Inferior parietal cortex (tissue), 1 donor: ENCODE measurements at regions not wholly inside any gene's neighbourhood (a gene's known extent, or its start where the extent isn't known, plus 50 kb on each side); places are given as distances from the start of the nearest gene placed in this dataset.
A peak's percentile ranks its signal among the peaks of the same experiment; 100 is the strongest.
"Not testable (repeated sequence)": the region's sequence is repeated elsewhere in the genome, so short reads cannot be mapped to it uniquely, and the experiment has no call there.

ENCODE experiments used
- DNase-seq: peaks from one replicate; pipeline ENCODE4 v3.0.0-alpha.2; 2016; ENCODE audit errors: extremely low spot score

- no peak for DNase-seq
Measured at GRCh38 chr5:53411388-53411787, 69.0 kb upstream of the FST start.

DNA sequence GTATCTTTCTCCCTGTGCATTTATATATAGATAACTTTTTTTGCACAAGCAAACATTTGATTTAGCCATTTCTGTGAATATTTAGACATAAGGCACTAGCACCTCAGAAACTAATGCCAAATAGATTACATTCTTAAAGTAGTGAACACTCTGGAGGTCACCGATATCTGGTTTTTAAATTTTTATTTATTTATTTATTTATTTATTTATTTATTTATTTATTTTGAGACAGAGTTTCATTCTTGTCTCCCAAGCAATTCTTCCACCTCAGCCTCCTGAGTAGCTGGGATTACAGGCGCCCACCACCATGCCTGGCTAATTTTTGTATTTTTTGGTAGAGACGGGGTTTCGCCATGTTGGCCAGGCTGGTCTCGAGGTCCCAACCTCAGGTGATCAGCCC lies 67.9 kb upstream of the FST start:
- DNase-seq = not testable (repeated sequence)

- no peak for DNase-seq
Measured at GRCh38 chr5:53416144-53416738, 64.2 kb upstream of the FST start.

DNA sequence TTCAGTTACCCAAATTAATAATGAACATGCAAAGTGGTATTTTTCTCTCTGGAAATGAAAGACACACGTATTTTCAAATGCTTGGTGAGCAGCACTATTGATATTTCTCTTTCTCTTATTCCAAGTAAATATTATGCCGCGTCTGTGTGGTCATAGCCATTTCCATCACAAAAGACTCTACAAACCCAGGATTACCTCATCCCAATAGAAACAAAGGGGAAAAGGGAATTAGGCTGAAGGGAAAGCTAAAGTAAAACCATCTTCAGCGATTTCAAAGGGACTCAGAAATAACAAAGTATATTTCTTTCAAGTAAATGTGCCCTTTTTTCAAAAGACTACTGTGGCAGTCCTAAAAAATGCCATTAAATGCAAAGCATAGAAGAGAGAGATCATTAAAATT lies 62.0 kb upstream of the FST start:
- DNase-seq = no peak

GRCh38 chr5:53418826-53419658 lies 61.4 kb upstream of the FST start:
- no peak for DNase-seq

GRCh38 chr5:53422539-53422938 lies 57.9 kb upstream of the FST start:
- DNase-seq = no peak

DNA sequence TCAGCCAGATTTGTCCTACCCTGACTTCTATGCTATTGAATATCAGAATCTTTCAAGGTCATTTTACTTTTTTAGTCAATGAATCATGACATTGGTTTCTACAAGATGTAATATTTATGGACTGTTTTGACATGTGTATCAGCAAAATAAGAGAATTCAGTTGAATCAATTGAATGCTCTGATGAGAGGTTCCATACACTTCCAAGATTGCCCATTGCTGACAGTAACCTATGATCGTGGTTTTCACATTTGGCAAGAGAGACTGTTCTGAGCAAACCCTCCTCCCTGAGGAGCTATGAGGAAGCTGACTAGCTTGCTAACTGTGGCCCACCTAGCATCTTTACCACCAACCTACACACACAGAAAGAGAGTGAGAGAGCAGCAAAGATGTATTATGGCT lies 56.7 kb upstream of the FST start:
- no peak for DNase-seq

DNA sequence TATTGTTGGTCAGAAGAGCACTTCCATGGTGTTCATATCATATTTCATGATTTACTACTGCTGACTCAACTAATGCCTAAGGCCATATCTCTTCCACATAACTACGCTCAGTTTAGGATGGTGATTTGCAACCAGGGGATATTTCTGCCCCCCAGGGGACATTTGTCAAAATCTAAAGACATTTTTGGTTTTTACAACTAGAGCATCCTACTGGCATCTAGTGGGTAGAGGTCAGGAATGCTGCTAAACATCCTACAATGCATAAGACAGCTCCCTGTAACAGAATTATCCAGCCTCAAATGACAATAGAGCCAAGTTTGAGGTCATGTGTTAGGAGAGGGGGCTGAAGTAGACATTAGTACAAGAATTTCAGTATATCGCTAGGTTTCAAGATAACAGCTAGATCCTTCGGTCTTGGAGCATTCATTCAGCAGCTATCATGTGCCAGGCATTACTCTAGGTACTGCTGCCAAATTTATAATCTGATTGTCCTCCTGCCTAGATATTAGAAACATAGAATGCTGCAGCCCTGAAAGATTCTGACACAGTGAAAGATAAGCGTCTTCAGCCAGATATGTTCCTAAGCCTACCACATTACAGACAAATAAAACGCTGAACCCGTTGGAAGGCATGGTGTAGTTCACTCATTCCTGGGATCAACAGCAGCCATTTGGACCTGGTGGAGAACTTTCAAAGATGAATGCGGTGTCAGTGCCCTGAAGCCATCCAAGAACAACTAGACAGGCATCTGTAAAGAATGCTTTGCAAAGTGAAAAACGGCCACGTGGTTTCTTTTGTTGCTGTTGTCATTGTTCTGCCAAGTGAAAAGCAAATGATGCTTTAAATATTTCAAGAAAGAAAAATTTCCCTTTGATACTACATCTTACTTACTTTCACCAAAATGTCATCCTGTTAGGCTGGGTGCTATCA lies 55.5 kb upstream of the FST start:
- DNase-seq = no peak

GRCh38 chr5:53425687-53426511 lies 54.5 kb upstream of the FST start:
- peak; percentile 32 for DNase-seq

GRCh38 chr5:53426512-53426830 lies 54.0 kb upstream of the FST start:
- no peak for DNase-seq

DNA sequence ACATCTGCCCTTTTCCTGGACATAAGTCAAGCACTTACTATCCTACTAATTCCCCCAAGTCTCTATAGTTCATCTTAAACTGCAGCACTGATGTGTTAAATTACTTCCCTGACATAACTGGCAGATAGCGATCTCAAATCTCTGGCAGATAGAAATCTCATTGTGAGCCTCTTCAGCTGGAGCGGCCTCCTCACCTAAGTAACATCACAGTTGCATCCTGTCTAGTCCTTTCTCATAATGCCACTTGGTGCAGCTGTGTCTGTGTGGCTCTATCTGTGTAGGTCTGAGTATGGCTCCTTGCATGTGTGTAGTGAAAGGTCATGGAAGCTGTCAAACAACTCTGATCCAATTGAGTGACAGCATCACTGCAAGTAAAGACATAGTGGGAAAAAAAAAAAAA lies 53.6 kb upstream of the FST start:
- no peak for DNase-seq

- DNase-seq = no peak
Measured at GRCh38 chr5:53427965-53428364, 52.5 kb upstream of the FST start.

- DNase-seq = no peak
Measured at GRCh38 chr5:53429706-53430105, 50.7 kb upstream of the FST start.

- DNase-seq = no peak
Measured at GRCh38 chr5:53430618-53431252, 49.7 kb upstream of the FST start.
